SK-N-MC (cell line): ENCODE measurements at regions not wholly inside any gene's neighbourhood (a gene's known extent, or its start where the extent isn't known, plus 50 kb on each side); places are given as distances from the start of the nearest gene placed in this dataset.

Source experiments
- EZH2 ChIP-seq: fragments of 200-600 bp; sonication (generic); IDR thresholded peaks from one replicate; pipeline ENCODE4 v1.6.1; 2017; ENCODE audit warnings: antibody characterized with exemption
- FOXP2 ChIP-seq: optimal IDR thresholded peaks from 2 replicates; pipeline ENCODE3; 2011; ENCODE audit warnings: mild to moderate bottlenecking, moderate library complexity; ENCODE audit not compliant: insufficient read depth; ENCODE audit errors: extremely low read length, control extremely low read depth
- POLR2AphosphoS5 ChIP-seq: IDR thresholded peaks from 2 replicates; pipeline ENCODE4 v1.6.1; 2012; ENCODE audit warnings: mild to moderate bottlenecking, low read depth, low read length, borderline replicate concordance

GRCh38 chr16:27736431-27736830 lies 186.5 kb downstream of the KATNIP start:
- TF ChIP-seq EZH2 (no peak), POLR2AphosphoS5 (no peak), FOXP2 (no peak)
